Suprapubic skin (tissue), 3 donors: ENCODE measurements at regions not wholly inside any gene's neighbourhood (a gene's known extent, or its start where the extent isn't known, plus 50 kb on each side); places are given as distances from the start of the nearest gene placed in this dataset.

Experiments
- EP300 ChIP-seq: sonication (generic); formaldehyde crosslinking; IDR thresholded peaks from one replicate; pipeline ENCODE4 v1.6.1; 2017; ENCODE audit warnings: antibody characterized with exemption
- POLR2A ChIP-seq, 2 donors: fragments of 450-650 bp; IDR thresholded peaks; one replicate each; pipeline ENCODE4 v1.6.1; 2017; ENCODE audit warnings: antibody characterized with exemption in 2 of 2, mild to moderate bottlenecking in 2 of 2, moderate library complexity in 2 of 2
- TF ChIP-seq, protein P1 (sequence below), 2 donors: fragments of 200-600 bp in 1 of 2; fragments of 450-650 bp in 1 of 2; sonication (generic) in 1 of 2; IDR thresholded peaks; one replicate each; pipeline ENCODE4 v1.5.1; 2016 to 2019; ENCODE audit warnings: antibody characterized with exemption in 2 of 2, mild to moderate bottlenecking in 1 of 2, moderate library complexity in 1 of 2

DNA sequence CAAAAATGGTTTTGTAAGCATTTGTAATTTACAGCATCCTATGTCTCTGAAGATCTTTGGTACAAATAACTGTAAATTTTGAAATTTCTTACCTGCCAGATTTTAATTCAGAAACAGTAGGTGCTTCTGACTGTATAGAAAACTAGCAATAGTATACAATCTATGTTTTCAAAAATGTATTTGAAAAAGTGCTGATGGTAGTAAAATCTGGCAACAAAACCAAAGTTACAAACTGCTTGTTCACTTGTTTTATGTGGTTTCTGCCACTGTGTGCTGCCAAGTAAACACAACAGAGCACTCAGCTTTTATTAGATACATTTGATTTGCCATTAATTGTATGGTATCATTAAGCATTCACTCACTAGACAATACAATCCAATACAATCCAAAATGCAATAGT is 206.1 kb downstream of the CPE start:
- TF ChIP-seq, protein P1, sequence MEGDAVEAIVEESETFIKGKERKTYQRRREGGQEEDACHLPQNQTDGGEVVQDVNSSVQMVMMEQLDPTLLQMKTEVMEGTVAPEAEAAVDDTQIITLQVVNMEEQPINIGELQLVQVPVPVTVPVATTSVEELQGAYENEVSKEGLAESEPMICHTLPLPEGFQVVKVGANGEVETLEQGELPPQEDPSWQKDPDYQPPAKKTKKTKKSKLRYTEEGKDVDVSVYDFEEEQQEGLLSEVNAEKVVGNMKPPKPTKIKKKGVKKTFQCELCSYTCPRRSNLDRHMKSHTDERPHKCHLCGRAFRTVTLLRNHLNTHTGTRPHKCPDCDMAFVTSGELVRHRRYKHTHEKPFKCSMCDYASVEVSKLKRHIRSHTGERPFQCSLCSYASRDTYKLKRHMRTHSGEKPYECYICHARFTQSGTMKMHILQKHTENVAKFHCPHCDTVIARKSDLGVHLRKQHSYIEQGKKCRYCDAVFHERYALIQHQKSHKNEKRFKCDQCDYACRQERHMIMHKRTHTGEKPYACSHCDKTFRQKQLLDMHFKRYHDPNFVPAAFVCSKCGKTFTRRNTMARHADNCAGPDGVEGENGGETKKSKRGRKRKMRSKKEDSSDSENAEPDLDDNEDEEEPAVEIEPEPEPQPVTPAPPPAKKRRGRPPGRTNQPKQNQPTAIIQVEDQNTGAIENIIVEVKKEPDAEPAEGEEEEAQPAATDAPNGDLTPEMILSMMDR (IDR thresholded peaks at IDR 0.05): no peak
- TF ChIP-seq EP300 (no peak), POLR2A (IDR thresholded peaks at IDR 0.05) (no peak)
